DOHH2 (cell line): ENCODE measurements at regions not wholly inside any gene's neighbourhood (a gene's known extent, or its start where the extent isn't known, plus 50 kb on each side); places are given as distances from the start of the nearest gene placed in this dataset.
"Not testable (repeated sequence)": the region's sequence is repeated elsewhere in the genome, so short reads cannot be mapped to it uniquely, and the experiment has no call there.

Experiments
- CTCF ChIP-seq: fragments of 200-600 bp; sonication (generic); IDR thresholded peaks from one replicate; pipeline ENCODE4 v1.5.1; 2014; ENCODE audit warnings: antibody characterized with exemption, mild to moderate bottlenecking, low read depth, low read length; ENCODE audit not compliant: poor library complexity, severe bottlenecking
- EZH2phosphoT487 ChIP-seq: fragments of 200-600 bp; sonication (generic); IDR thresholded peaks from 2 replicates; pipeline ENCODE4 v1.6.1; 2017; ENCODE audit warnings: borderline replicate concordance, mild to moderate bottlenecking, antibody characterized with exemption, low read length, moderate library complexity, mixed read lengths

GRCh38 chr6:141504318-141504717 is 628.4 kb upstream of the GJE1 start:
- TF ChIP-seq CTCF, EZH2phosphoT487: not testable (repeated sequence)
